ENCODE measurements at regions not wholly inside any gene's neighbourhood (a gene's known extent, or its start where the extent isn't known, plus 50 kb on each side); places are given as distances from the start of the nearest gene placed in this dataset.
"Not testable (repeated sequence)": the region's sequence is repeated elsewhere in the genome, so short reads cannot be mapped to it uniquely, and the experiment has no call there.

DNA sequence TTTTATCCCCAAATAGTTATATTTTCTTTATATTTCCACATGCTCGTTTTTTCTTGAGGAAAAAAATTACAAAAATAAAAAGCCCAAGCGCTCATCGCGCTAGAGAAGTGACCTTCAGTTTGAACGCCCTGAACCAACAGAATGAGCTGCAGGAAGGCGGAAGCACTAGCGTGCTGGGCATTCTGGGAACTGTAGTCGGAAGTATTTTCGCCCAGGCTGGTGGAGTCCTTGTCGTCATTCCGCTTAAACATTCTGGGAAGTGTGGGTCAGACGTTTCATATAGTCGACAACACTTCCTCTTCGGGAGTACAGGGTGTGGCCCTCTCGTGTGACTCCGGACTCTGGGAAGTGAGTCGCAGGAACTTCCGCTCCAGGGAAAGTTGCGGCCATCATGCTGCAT lies 692.4 kb upstream of the DEFB115 start:
- H3K4me3 ChIP-seq; intact Hi-C loops (cut with DNase I): not testable (repeated sequence)

DNA sequence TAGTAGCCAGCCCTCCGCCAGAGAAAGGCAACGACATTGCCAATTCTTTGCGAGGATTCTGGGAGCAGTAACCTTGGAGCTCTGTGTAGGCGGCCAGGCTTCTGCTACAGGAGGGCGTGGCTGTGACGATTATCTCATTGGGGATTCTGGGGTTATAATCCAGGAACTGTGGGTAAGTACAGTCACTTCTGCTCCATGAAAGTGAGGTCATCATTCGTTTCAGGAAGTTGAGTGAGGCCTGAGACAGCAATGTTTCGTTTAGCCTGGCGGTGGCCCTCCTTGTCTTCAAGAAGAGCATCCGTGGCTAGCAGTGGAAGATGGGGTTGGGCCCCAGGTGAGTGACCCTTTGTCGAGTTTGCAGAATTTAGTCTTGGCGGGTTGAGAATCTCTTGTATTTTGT lies 687.6 kb upstream of the DEFB115 start:
- H3K36me3 ChIP-seq, result not testable (repeated sequence)
- WGBS, result 92% methylated on average over 11 of the region's 12 CpGs

More for the DNA sequence above, 692.4 kb upstream of the DEFB115 start:
- DNase-seq (ENCODE audit: low spot score); H3K36me3 ChIP-seq; H3K4me1 ChIP-seq (replicated peaks); H3K27ac ChIP-seq; H3K9me3 ChIP-seq; H3K27me3 ChIP-seq (replicated peaks; ENCODE audit: insufficient read depth): not testable (repeated sequence)
- 67% methylated on average over 18 of the region's 19 CpGs for WGBS

DNA sequence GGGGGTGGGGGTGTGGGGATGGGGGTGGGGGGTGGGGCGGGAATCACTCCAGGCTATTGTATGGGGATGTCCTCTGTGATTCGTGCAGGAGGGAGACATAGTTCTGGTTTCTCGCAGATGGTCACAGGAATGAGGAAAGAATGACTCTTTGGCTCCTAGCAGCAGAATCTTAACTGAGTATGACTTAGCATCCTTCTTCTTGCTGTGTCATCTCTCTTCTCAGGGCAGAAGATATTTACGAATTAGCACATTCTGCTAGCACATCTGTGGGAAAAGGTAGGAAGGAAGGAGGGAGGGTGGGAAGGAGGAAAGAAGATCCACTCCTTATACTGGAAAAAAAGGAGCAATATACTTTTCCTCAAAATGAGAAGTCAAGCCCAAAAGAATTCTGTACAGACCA lies 686.8 kb upstream of the DEFB115 start:
- 88% methylated on average over 4 of the region's 4 CpGs for WGBS
- H3K27me3 ChIP-seq (replicated peaks; ENCODE audit: insufficient read depth); intact Hi-C loops (cut with DNase I); H3K36me3 ChIP-seq; H3K4me1 ChIP-seq (replicated peaks); DNase-seq (ENCODE audit: low spot score); H3K27ac ChIP-seq; H3K9me3 ChIP-seq; H3K4me3 ChIP-seq: not testable (repeated sequence)

More for the DNA sequence above, 687.6 kb upstream of the DEFB115 start:
- H3K4me3 ChIP-seq; H3K9me3 ChIP-seq; intact Hi-C loops (cut with DNase I); H3K27me3 ChIP-seq (replicated peaks; ENCODE audit: insufficient read depth); DNase-seq (ENCODE audit: low spot score); H3K27ac ChIP-seq; H3K4me1 ChIP-seq (replicated peaks): not testable (repeated sequence)

DNA sequence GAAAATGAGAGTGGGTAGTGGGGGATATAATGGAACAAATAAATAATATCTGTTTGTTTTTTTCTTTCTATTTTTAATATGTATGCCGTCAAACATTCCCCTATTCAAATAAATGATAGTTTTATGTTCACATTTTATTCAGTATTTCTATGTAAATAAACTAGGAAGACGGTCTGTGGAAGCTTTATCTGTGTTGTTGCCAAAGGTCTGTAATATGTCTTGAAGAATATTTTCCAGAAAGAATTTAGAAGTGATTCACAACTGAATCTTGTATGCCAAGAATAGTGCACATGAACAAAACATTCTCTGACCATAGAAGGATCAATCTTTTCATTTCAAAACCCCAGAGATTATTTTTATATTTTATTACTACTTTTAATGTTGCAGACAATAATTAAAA lies 683.1 kb upstream of the DEFB115 start:
- H3K4me1 ChIP-seq (replicated peaks); H3K36me3 ChIP-seq; H3K27me3 ChIP-seq (replicated peaks; ENCODE audit: insufficient read depth); intact Hi-C loops (cut with DNase I); DNase-seq (ENCODE audit: low spot score); H3K4me3 ChIP-seq; H3K9me3 ChIP-seq; H3K27ac ChIP-seq: not testable (repeated sequence)
- WGBS, result 33% methylated on average over 2 of the region's 2 CpGs

DNA sequence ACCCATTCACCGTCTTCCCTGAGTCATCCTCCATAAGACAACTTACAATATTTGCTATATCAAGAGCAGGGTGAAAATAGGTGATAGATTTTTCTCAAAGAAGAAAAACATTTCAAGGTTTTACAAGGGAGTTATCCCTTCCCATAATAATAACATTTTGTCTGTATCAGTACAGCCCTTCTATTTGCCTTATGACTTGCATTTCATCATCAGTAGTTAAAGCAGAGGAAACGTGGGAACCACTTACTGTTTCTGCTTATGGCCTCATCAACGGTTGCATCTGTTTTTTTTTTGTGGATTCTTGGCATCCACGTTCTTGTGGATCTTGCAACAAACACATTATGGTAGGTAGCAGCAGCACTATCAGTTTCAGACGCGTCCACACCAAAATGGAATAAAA lies 678.4 kb upstream of the DEFB115 start:
- H3K9me3 ChIP-seq; H3K4me1 ChIP-seq (replicated peaks); H3K27me3 ChIP-seq (replicated peaks; ENCODE audit: insufficient read depth); H3K36me3 ChIP-seq; H3K27ac ChIP-seq; DNase-seq (ENCODE audit: low spot score); intact Hi-C loops (cut with DNase I): not testable (repeated sequence)
- WGBS, result 32% methylated on average over 6 of the region's 6 CpGs
- peak overlapping the region; percentile 28 to 36 for H3K4me3 ChIP-seq

DNA sequence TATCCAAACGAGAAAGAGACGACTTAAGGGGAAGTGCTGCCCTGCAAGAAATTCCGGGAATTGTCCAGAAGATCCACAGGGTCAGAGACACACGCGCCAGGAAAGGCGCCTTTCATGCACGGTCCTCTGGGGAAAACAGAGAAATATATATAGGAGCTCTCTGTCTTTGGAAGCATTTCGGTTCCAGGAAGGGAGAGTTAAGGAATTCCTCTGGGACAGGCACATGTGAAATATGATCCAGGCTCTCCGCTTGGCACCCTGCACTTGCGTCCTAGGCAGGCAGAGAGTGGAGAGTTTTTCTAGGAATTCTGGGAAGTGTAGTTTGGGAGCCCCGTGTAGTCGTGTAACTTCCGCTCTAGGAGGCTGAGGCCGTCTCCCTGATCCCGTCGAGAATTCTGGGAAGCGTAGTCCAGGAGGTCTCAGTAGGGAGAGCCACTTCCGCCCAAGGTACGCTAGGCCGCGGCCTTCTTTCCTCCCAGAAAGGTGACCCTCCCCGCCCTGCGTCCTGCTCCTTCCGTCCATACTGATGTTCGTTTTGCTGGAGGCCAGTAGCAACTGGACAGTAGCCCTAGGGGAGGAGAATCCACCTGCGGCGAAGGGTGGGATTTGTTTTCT lies 677.5 kb upstream of the DEFB115 start:
- 2% methylated on average over 26 of the region's 27 CpGs for WGBS
- Histone ChIP-seq H3K4me3 (peak overlapping the region; percentile 28 to 36), H3K27ac (peak overlapping the region; percentile 53 to 58)
- TF ChIP-seq POLR2AphosphoS5 (IDR thresholded peaks at IDR 0.05), result peak; percentile 72
- H3K27me3 ChIP-seq (replicated peaks; ENCODE audit: insufficient read depth); intact Hi-C loops (cut with DNase I); H3K4me1 ChIP-seq (replicated peaks); H3K36me3 ChIP-seq; H3K9me3 ChIP-seq: not testable (repeated sequence)
- DNase-seq (ENCODE audit: low spot score), result peak; percentile 88

DNA sequence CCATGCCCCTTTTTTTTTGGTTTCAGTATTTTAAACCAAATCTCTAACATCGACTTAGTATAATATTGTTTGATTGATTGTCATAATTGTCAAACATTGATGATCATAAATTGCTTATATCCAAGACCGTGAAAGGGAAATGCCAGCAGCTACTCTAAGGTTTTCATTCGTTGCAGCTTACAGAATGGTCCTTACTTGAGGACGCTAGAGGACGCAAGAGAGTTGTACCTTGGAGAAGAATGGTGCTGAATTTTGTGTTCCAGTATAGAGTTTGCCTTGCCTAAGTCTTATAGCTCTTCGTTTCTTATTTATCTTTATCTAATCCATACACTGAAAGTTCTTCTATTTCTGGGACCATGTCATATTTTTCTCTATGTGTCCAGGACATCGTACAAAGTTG lies 675.6 kb upstream of the DEFB115 start:
- H3K27ac ChIP-seq; H3K4me1 ChIP-seq (replicated peaks); intact Hi-C loops (cut with DNase I); H3K36me3 ChIP-seq; H3K4me3 ChIP-seq; DNase-seq (ENCODE audit: low spot score); H3K27me3 ChIP-seq (replicated peaks; ENCODE audit: insufficient read depth); H3K9me3 ChIP-seq: not testable (repeated sequence)
- 32% methylated on average over 7 of the region's 7 CpGs for WGBS

DNA sequence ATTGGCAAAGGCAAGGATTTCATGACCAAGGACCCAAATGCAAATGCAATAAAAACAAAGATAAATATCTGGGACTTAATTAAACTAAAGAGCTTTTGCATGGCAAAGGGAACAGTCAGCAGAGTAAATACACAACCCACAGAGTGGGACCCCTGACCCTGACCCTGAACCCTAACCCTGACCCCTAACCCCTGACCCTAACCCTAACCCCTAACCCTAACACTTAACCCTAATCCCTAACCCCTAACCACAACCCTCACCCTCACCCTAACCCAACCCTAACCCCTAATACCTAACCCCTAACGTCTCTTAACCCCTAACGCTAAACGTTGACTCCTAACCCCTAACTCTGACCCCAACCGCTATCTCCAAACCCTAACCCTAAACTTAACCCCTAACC lies 673.1 kb upstream of the DEFB115 start:
- H3K9me3 ChIP-seq; H3K36me3 ChIP-seq; H3K27me3 ChIP-seq (replicated peaks; ENCODE audit: insufficient read depth); H3K4me1 ChIP-seq (replicated peaks); DNase-seq (ENCODE audit: low spot score); H3K4me3 ChIP-seq; intact Hi-C loops (cut with DNase I); H3K27ac ChIP-seq: not testable (repeated sequence)
- WGBS, result 85% methylated on average over 4 of the region's 4 CpGs

DNA sequence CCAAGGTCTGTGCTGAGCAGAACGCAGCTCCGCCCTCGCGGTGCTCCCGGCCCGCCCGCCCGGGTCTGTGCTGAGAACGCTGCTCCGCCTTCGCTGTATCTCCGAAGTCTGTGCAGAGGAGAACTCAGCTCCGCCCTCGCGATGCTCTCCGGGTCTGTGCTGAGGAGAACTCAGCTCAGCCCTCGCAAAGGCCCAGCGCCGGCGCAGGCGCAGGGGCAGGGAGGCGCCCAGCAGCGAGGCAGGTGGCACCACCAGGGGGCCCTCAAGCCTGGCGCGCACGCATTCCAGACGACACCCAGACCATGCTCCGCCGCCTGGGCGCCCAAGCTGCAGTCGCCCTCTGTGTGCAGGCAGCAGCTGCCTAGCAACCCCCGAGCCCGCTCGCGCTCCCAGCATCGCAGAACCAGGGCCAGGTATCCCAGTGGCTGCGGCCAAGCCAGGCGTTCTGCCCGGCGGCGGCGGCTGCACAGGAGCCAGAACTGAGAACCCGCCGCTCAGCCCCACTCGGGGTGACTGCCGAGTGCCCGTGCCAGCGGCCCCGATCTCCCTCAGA lies 672.1 kb upstream of the DEFB115 start:
- peak; percentile 82 for DNase-seq (ENCODE audit: low spot score)
- Histone ChIP-seq H3K4me3 (peak overlapping the region; percentile 31 to 36), H3K27ac (peak overlapping the region in 1 of 2 donors; percentile 39)
- H3K27me3 ChIP-seq (replicated peaks; ENCODE audit: insufficient read depth); H3K36me3 ChIP-seq; intact Hi-C loops (cut with DNase I); H3K4me1 ChIP-seq (replicated peaks); H3K9me3 ChIP-seq: not testable (repeated sequence)
- WGBS, result 0% methylated on average over 15 of the region's 49 CpGs
- TF ChIP-seq POLR2AphosphoS5 (IDR thresholded peaks at IDR 0.05) (peak; percentile 76), POLR2A (IDR thresholded peaks at IDR 0.05) (peak; percentile 53)
- TF ChIP-seq, protein P1, sequence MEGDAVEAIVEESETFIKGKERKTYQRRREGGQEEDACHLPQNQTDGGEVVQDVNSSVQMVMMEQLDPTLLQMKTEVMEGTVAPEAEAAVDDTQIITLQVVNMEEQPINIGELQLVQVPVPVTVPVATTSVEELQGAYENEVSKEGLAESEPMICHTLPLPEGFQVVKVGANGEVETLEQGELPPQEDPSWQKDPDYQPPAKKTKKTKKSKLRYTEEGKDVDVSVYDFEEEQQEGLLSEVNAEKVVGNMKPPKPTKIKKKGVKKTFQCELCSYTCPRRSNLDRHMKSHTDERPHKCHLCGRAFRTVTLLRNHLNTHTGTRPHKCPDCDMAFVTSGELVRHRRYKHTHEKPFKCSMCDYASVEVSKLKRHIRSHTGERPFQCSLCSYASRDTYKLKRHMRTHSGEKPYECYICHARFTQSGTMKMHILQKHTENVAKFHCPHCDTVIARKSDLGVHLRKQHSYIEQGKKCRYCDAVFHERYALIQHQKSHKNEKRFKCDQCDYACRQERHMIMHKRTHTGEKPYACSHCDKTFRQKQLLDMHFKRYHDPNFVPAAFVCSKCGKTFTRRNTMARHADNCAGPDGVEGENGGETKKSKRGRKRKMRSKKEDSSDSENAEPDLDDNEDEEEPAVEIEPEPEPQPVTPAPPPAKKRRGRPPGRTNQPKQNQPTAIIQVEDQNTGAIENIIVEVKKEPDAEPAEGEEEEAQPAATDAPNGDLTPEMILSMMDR (IDR thresholded peaks at IDR 0.05), result peak; percentile 25 to 85 (median 66)

DNA sequence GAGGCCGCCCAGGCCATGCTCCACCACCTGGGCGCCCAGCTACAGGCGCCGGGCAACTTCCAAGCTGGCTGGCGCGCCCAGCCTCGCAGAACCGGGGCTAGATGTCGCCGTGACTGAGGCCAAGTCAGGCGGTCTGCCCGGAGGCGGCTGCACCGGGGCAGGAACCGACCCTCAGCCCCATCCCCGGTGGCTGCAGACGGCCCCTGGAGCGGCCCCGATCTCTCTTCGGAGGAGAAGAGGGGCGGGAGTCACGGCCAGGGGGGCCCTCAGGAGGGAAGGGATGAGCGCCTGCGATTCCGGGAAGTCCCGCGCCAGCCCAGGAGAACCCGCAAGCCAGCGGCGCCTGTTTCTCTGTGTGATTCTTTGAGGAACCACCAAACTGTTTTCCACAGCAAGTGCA lies 671.3 kb upstream of the DEFB115 start:
- H3K9me3 ChIP-seq; DNase-seq (ENCODE audit: low spot score); H3K36me3 ChIP-seq; intact Hi-C loops (cut with DNase I); H3K27ac ChIP-seq; H3K27me3 ChIP-seq (replicated peaks; ENCODE audit: insufficient read depth); H3K4me1 ChIP-seq (replicated peaks): not testable (repeated sequence)
- WGBS, result 2% methylated on average over 15 of the region's 30 CpGs
- H3K4me3 ChIP-seq, result peak overlapping the region; percentile 14 to 36
